PC-9 (cell line): ENCODE measurements at regions not wholly inside any gene's neighbourhood (a gene's known extent, or its start where the extent isn't known, plus 50 kb on each side); places are given as distances from the start of the nearest gene placed in this dataset.
A peak's percentile ranks its signal among the peaks of the same experiment; 100 is the strongest.

Source experiments
- BruUV-seq: library from RNA; stranded (reverse); fragments of 400-500 nt; replicated peaks from 2 replicates; lab custom pipeline; 2021; lab: Mats Ljungman, UMichigan
- CTCF ChIA-PET: fragments of 300-600 bp; sonication (Branson Sonifier 250); formaldehyde crosslinking; loops from one replicate; lab custom pipeline; 2022; ENCODE audit warnings: antibody characterized with exemption; lab: Charles Lee
- POLR2A ChIA-PET: fragments of 300-600 bp; sonication (Branson Sonifier 250); formaldehyde crosslinking; loops from one replicate; lab custom pipeline; 2022; ENCODE audit warnings: antibody characterized with exemption; ENCODE audit not compliant: unreplicated experiment; lab: Charles Lee
- DNase-seq, 2 experiments: peaks; one replicate each; pipeline versions ENCODE4 v3.0.0 to v3.0.0-alpha.2; 2015 to 2022; ENCODE audit warnings: mixed read lengths in 1 of 2
- H2AFZ ChIP-seq: fragments of 200-600 bp; sonication (generic); 2 replicates; pipeline ENCODE4 v1.8.1; 2017; ENCODE audit warnings: antibody characterized with exemption
- H3F3A ChIP-seq: fragments of 200-600 bp; sonication (generic); 2 replicates; pipeline ENCODE4 v1.8.1; 2017; ENCODE audit warnings: antibody characterized with exemption, mild to moderate bottlenecking, low read depth; ENCODE audit not compliant: insufficient read depth
- H3K27ac ChIP-seq: fragments of 200-600 bp; sonication (generic); 2 replicates; pipeline ENCODE4 v1.6.1; 2016; ENCODE audit warnings: mixed run types
- H3K27me3 ChIP-seq: fragments of 200-600 bp; sonication (generic); 2 replicates; pipeline ENCODE4 v1.6.1; 2016; ENCODE audit warnings: low read depth, mixed run types; ENCODE audit not compliant: insufficient read depth
- H3K36me3 ChIP-seq: fragments of 200-600 bp; sonication (generic); 2 replicates; pipeline ENCODE4 v1.6.1; 2016; ENCODE audit warnings: low read depth, mixed run types
- H3K4me1 ChIP-seq: fragments of 200-600 bp; sonication (generic); replicated peaks from 2 replicates; pipeline ENCODE4 v1.6.1; 2016; ENCODE audit warnings: mixed run types; ENCODE audit not compliant: insufficient read depth
- H3K4me2 ChIP-seq: fragments of 200-600 bp; sonication (generic); 2 replicates; pipeline ENCODE4 v1.6.1; 2017; ENCODE audit warnings: mixed run types
- H3K4me3 ChIP-seq: fragments of 200-600 bp; sonication (generic); 2 replicates; pipeline ENCODE4 v1.6.1; 2016; ENCODE audit warnings: mixed run types
- H3K79me2 ChIP-seq: fragments of 200-600 bp; sonication (generic); 2 replicates; pipeline ENCODE4 v1.6.1; 2017; ENCODE audit warnings: low read depth, mixed run types
- H3K9me2 ChIP-seq: fragments of 200-600 bp; sonication (generic); 2 replicates; pipeline ENCODE4 v1.8.1; 2017; ENCODE audit warnings: mild to moderate bottlenecking; ENCODE audit not compliant: insufficient read depth
- H3K9me3 ChIP-seq: fragments of 200-600 bp; sonication (generic); 2 replicates; pipeline ENCODE4 v1.8.1; 2016; ENCODE audit warnings: low read depth; ENCODE audit not compliant: insufficient read depth
- H4K20me1 ChIP-seq: fragments of 200-600 bp; sonication (generic); 2 replicates; pipeline ENCODE4 v1.8.1; 2017; ENCODE audit not compliant: insufficient read depth
- CTCF ChIP-seq: fragments of 200-600 bp; sonication (generic); conservative IDR thresholded peaks from 2 replicates; pipeline ENCODE4 v1.6.1; 2017; ENCODE audit warnings: mixed run types, antibody characterized with exemption, mild to moderate bottlenecking, moderate library complexity
- EZH2 ChIP-seq: fragments of 200-600 bp; sonication (generic); IDR thresholded peaks from 2 replicates; pipeline ENCODE4 v1.8.0; 2017; ENCODE audit warnings: antibody characterized with exemption, low read depth
- intact Hi-C: fragments of 100-400 bp; cut with micrococcal nuclease; formaldehyde crosslinking; loops from one replicate; pipeline ENCODE4 v1.10.0; 2022; ENCODE audit not compliant: unreplicated experiment

- H3K36me3 ChIP-seq, result no peaks in the 10 kb centered on the region
- no peaks in the 10 kb centered on the region for H4K20me1 ChIP-seq
- no peak overlapping the region for H2AFZ ChIP-seq
- POLR2A ChIA-PET, result interaction anchor here (0.6 to 0.8 kb wide), 2 partner anchors 288 to 308 kb away, joined by 3 to 6 read pairs; no protein-coding TSS in a partner anchor
- intact Hi-C loops, result loop anchor here (5.0 kb wide), 2 partner anchors 120 to 900 kb away; no protein-coding TSS in a partner anchor
- no peaks in the 10 kb centered on the region for H3K27me3 ChIP-seq
- no peaks in the 10 kb centered on the region for H3F3A ChIP-seq
- no peak overlapping the region for H3K4me2 ChIP-seq
- H3K4me3 ChIP-seq, result no peak overlapping the region
- H3K4me1 ChIP-seq, result peaks cover 16% of the 10 kb centered on the region
- CTCF ChIA-PET, result interaction anchor here (1.5 kb wide), 1 partner anchor 289 kb away, joined by 3 read pairs; no protein-coding TSS in a partner anchor
- BruUV-seq, result no TSS peak
- H3K9me3 ChIP-seq, result no peaks in the 10 kb centered on the region
- no peak for TF ChIP-seq CTCF
- no peak for TF ChIP-seq EZH2
- H3K27ac ChIP-seq, result no peak overlapping the region
- no peaks in the 10 kb centered on the region for H3K9me2 ChIP-seq
- peak; percentile 11 to 67 for DNase-seq
- no peaks in the 10 kb centered on the region for H3K79me2 ChIP-seq
These were observed 114.2 kb upstream of the PHACTR1 start for GRCh38 chr6:12602342-12602741.

- ChIA-PET POLR2A (interaction anchor here (0.8 kb wide), 1 partner anchor 309 kb away, joined by 6 read pairs; no protein-coding TSS in a partner anchor), CTCF (interaction anchor here (0.5 to 1.5 kb wide), 5 partner anchors 254 to 313 kb away, joined by 3 to 8 read pairs (median 3); partner anchors contain the start of gene EDN1)
- Histone ChIP-seq H2AFZ (no peak overlapping the region), H3K27ac (no peak overlapping the region), H3K4me3 (no peak overlapping the region), H3K4me2 (no peak overlapping the region; the same call in 1 of the 2 replicates), H3K4me1 (peaks cover 16% of the 10 kb centered on the region), H3K27me3 (no peaks in the 10 kb centered on the region), H3K9me3 (0 out of 2 replicates have a peak, but pooled peaks cover 1% of the 10 kb centered on the region), H3K79me2 (no peaks in the 10 kb centered on the region), H3F3A (no peaks in the 10 kb centered on the region), H4K20me1 (no peaks in the 10 kb centered on the region), H3K9me2 (no peaks in the 10 kb centered on the region), H3K36me3 (no peaks in the 10 kb centered on the region)
- TF ChIP-seq EZH2 (no peak), CTCF (peak; percentile 85)
- intact Hi-C loops, result loop anchor here (1.0 to 5.0 kb wide), 9 partner anchors 99 to 1018 kb away; no protein-coding TSS in a partner anchor
- BruUV-seq, result no TSS peak
- DNase-seq, result peak; percentile 22 to 74
These were observed 113.5 kb upstream of the PHACTR1 start for GRCh38 chr6:12602951-12603672.

- ChIA-PET POLR2A (no interaction called here), CTCF (interaction anchor here (0.5 to 1.5 kb wide), 5 partner anchors 253 to 314 kb away, joined by 3 to 8 read pairs (median 3); partner anchors contain the start of gene EDN1)
- Histone ChIP-seq H3K9me2 (no peaks in the 10 kb centered on the region), H3K27ac (no peak overlapping the region), H3K27me3 (no peaks in the 10 kb centered on the region), H3K9me3 (0 out of 2 replicates have a peak, but pooled peaks cover 4% of the 10 kb centered on the region), H2AFZ (no peak overlapping the region), H3F3A (no peaks in the 10 kb centered on the region), H3K4me2 (no peak overlapping the region), H4K20me1 (no peaks in the 10 kb centered on the region), H3K4me3 (no peak overlapping the region), H3K36me3 (no peaks in the 10 kb centered on the region), H3K79me2 (no peaks in the 10 kb centered on the region), H3K4me1 (peaks cover 16% of the 10 kb centered on the region)
- TF ChIP-seq EZH2, result no peak
- TF ChIP-seq CTCF, result no peak; the same call in 1 of the 2 replicates
- intact Hi-C loops, result loop anchor here (1.0 to 5.0 kb wide), 10 partner anchors 99 to 1018 kb away; no protein-coding TSS in a partner anchor
- DNase-seq, result no peak
- no TSS peak for BruUV-seq
These were observed 112.9 kb upstream of the PHACTR1 start for GRCh38 chr6:12603673-12604049.
